ENCODE measurements at regions not wholly inside any gene's neighbourhood (a gene's known extent, or its start where the extent isn't known, plus 50 kb on each side); places are given as distances from the start of the nearest gene placed in this dataset.
A peak's percentile ranks its signal among the peaks of the same experiment; 100 is the strongest.

GRCh38 chr3:64928683-64929082, 240.9 kb upstream of the ADAMTS9 start:
- no peaks in the 10 kb centered on the region for H3K27me3 ChIP-seq
- H3K9me3 ChIP-seq = peaks cover 0 to 10% (median 7%) of the 10 kb centered on the region in 4 donors
- H3K4me1 ChIP-seq = peaks cover 0 to 11% (median 0%) of the 10 kb centered on the region in 4 donors
- no peak overlapping the region for H3K4me3 ChIP-seq
- intact Hi-C loops (cut with DNase I) = no loop called here
- no peak for DNase-seq (ENCODE audit: extremely low spot score)
- peaks cover 0 to 5% (median 0%) of the 10 kb centered on the region in 4 donors for H3K36me3 ChIP-seq
- TF ChIP-seq POLR2AphosphoS5 (IDR thresholded peaks at IDR 0.05) (peak in 1 of 2 donors; percentile 27), CTCF (IDR thresholded peaks at IDR 0.05) (no peak)
- WGBS = 68% methylated on average over 3 of the region's 3 CpGs
- H3K27ac ChIP-seq (replicated peaks in 1 of 4) = no peak overlapping the region

GRCh38 chr3:64927689-64928088, 239.9 kb upstream of the ADAMTS9 start:
- peaks cover 0 to 5% (median 0%) of the 10 kb centered on the region in 4 donors for H3K36me3 ChIP-seq
- peaks cover 0 to 3% (median under 1%) of the 10 kb centered on the region in 4 donors for H3K9me3 ChIP-seq
- no peak overlapping the region for H3K27ac ChIP-seq (replicated peaks in 1 of 4)
- DNase-seq (ENCODE audit: extremely low spot score) = no peak
- H3K4me3 ChIP-seq = no peak overlapping the region
- TF ChIP-seq POLR2A (IDR thresholded peaks at IDR 0.05; ENCODE audit: low read depth) (no peak), CTCF (IDR thresholded peaks at IDR 0.05) (no peak), POLR2AphosphoS5 (IDR thresholded peaks at IDR 0.05) (no peak), EP300 (IDR thresholded peaks at IDR 0.05) (no peak)
- H3K27me3 ChIP-seq = no peaks in the 10 kb centered on the region
- intact Hi-C loops (cut with DNase I) = no loop called here
- WGBS = 91% methylated on average over 3 of the region's 3 CpGs
- peaks cover 0 to 16% (median 0%) of the 10 kb centered on the region in 4 donors for H3K4me1 ChIP-seq

- Histone ChIP-seq H3K36me3 (no peaks in the 10 kb centered on the region), H3K27ac (replicated peaks in 1 of 4) (no peak overlapping the region), H3K4me3 (no peak overlapping the region), H3K4me1 (peaks cover 0 to 19% (median 0%) of the 10 kb centered on the region in 4 donors), H3K9me3 (no peaks in the 10 kb centered on the region), H3K27me3 (no peaks in the 10 kb centered on the region)
- WGBS = 50% methylated on average over 2 of the region's 2 CpGs
- intact Hi-C loops (cut with DNase I) = no loop called here
- no peak for TF ChIP-seq EP300 (IDR thresholded peaks at IDR 0.05)
- TF ChIP-seq CTCF (IDR thresholded peaks at IDR 0.05) = no peak
- TF ChIP-seq POLR2A (IDR thresholded peaks at IDR 0.05; ENCODE audit: low read depth) = no peak
- no peak for TF ChIP-seq POLR2AphosphoS5 (IDR thresholded peaks at IDR 0.05)
- DNase-seq (ENCODE audit: extremely low spot score) = no peak
Measured at GRCh38 chr3:64925575-64925974, 237.8 kb upstream of the ADAMTS9 start.

- H3K4me1 ChIP-seq = peaks cover 0 to 19% (median 0%) of the 10 kb centered on the region in 4 donors
- H3K9me3 ChIP-seq = no peaks in the 10 kb centered on the region
- no peaks in the 10 kb centered on the region for H3K36me3 ChIP-seq
- 91% methylated on average over 2 of the region's 2 CpGs for WGBS
- H3K4me3 ChIP-seq = no peak overlapping the region
- DNase-seq (ENCODE audit: extremely low spot score) = no peak
- intact Hi-C loops (cut with DNase I) = no loop called here
- no peak overlapping the region for H3K27ac ChIP-seq (replicated peaks in 1 of 4)
- no peak for TF ChIP-seq POLR2AphosphoS5 (IDR thresholded peaks at IDR 0.05)
- no peak for TF ChIP-seq POLR2A (IDR thresholded peaks at IDR 0.05; ENCODE audit: low read depth)
- TF ChIP-seq CTCF (IDR thresholded peaks at IDR 0.05) = no peak
- TF ChIP-seq EP300 (IDR thresholded peaks at IDR 0.05) = no peak
- no peaks in the 10 kb centered on the region for H3K27me3 ChIP-seq
Measured at GRCh38 chr3:64924961-64925360, 237.2 kb upstream of the ADAMTS9 start.

GRCh38 chr3:64922213-64922612, 234.4 kb upstream of the ADAMTS9 start:
- WGBS = 79% methylated on average over 2 of the region's 2 CpGs
- Histone ChIP-seq H3K4me1 (peaks cover 0 to 24% (median 4%) of the 10 kb centered on the region in 4 donors), H3K4me3 (no peak overlapping the region), H3K9me3 (no peaks in the 10 kb centered on the region), H3K27me3 (no peaks in the 10 kb centered on the region), H3K36me3 (no peaks in the 10 kb centered on the region), H3K27ac (replicated peaks in 1 of 4) (peak overlapping the region in 1 of 4 donors; percentile 17)
- DNase-seq (ENCODE audit: extremely low spot score) = no peak
- TF ChIP-seq EP300 (IDR thresholded peaks at IDR 0.05) (no peak), CTCF (IDR thresholded peaks at IDR 0.05) (no peak), POLR2AphosphoS5 (IDR thresholded peaks at IDR 0.05) (no peak), POLR2A (IDR thresholded peaks at IDR 0.05; ENCODE audit: low read depth) (no peak)
- intact Hi-C loops (cut with DNase I) = no loop called here
